DND-41 (cell line): ENCODE measurements at regions not wholly inside any gene's neighbourhood (a gene's known extent, or its start where the extent isn't known, plus 50 kb on each side); places are given as distances from the start of the nearest gene placed in this dataset.

Experiments
- ATAC-seq: fragments of 200-7000 bp; cut with Tn5 transposase; 3 replicates; pipeline ENCODE4 v1.9.1; 2021; ENCODE audit warnings: low read depth; ENCODE audit not compliant: insufficient read depth
- DNase-seq: peaks from one replicate; pipeline ENCODE4 v3.0.0-alpha.2; 2020
- H2AFZ ChIP-seq: 2 replicates; pipeline ENCODE4 v1.6.0; 2012; ENCODE audit warnings: low read depth, low read length
- H3K27ac ChIP-seq: 2 replicates; pipeline ENCODE4 v1.5.1; 2012; ENCODE audit warnings: low read length, inconsistent platforms
- H3K27me3 ChIP-seq: fragments of 200-600 bp; sonication (generic); 2 replicates; pipeline ENCODE4 v1.6.0; 2012; ENCODE audit warnings: low read length, mild to moderate bottlenecking, inconsistent platforms; ENCODE audit not compliant: insufficient read depth, poor library complexity
- H3K36me3 ChIP-seq: 2 replicates; pipeline ENCODE4 v1.5.1; 2012; ENCODE audit warnings: low read length, inconsistent platforms; ENCODE audit not compliant: insufficient read depth
- H3K4me1 ChIP-seq: 2 replicates; pipeline ENCODE4 v1.5.1; 2012; ENCODE audit warnings: mild to moderate bottlenecking, low read length; ENCODE audit not compliant: insufficient read depth
- H3K4me2 ChIP-seq: 2 replicates; pipeline ENCODE4 v1.6.0; 2012; ENCODE audit warnings: mild to moderate bottlenecking, moderate library complexity, low read length, inconsistent platforms; ENCODE audit not compliant: insufficient read depth
- H3K4me3 ChIP-seq, 2 experiments: fragments of 200-600 bp in 1 of 2; shearing (Covaris generic) in 1 of 2; 2 replicates each; pipeline ENCODE4 v1.5.1; 2012 to 2016; ENCODE audit warnings: inconsistent platforms in 2 of 2, low read length in 2 of 2, mild to moderate bottlenecking in 2 of 2, low read depth in 1 of 2, moderate library complexity in 1 of 2
- H3K79me2 ChIP-seq: 2 replicates; pipeline ENCODE4 v1.6.0; 2012; ENCODE audit warnings: low read length, inconsistent platforms; ENCODE audit not compliant: insufficient read depth
- H3K9ac ChIP-seq: 2 replicates; pipeline ENCODE4 v1.6.0; 2012; ENCODE audit warnings: low read depth, mild to moderate bottlenecking, inconsistent platforms, low read length, moderate library complexity
- H3K9me3 ChIP-seq: 2 replicates; pipeline ENCODE4 v1.5.1; 2012; ENCODE audit warnings: low read length, moderate library complexity, mild to moderate bottlenecking, inconsistent platforms; ENCODE audit not compliant: insufficient read depth, severe bottlenecking
- H4K20me1 ChIP-seq: 2 replicates; pipeline ENCODE4 v1.6.0; 2012; ENCODE audit warnings: low read length; ENCODE audit not compliant: insufficient read depth
- CTCF ChIP-seq: IDR thresholded peaks from 2 replicates; pipeline ENCODE4 v1.5.1; 2012; ENCODE audit warnings: borderline replicate concordance, low read length, moderate library complexity, mild to moderate bottlenecking; ENCODE audit not compliant: poor library complexity, severe bottlenecking; ENCODE audit errors: extremely low read depth
- EZH2 ChIP-seq: IDR thresholded peaks from 3 replicates; pipeline ENCODE4 v1.6.1; 2012; ENCODE audit warnings: borderline replicate concordance, low read depth, mild to moderate bottlenecking, moderate library complexity, low read length, inconsistent platforms; ENCODE audit not compliant: severe bottlenecking

DNA sequence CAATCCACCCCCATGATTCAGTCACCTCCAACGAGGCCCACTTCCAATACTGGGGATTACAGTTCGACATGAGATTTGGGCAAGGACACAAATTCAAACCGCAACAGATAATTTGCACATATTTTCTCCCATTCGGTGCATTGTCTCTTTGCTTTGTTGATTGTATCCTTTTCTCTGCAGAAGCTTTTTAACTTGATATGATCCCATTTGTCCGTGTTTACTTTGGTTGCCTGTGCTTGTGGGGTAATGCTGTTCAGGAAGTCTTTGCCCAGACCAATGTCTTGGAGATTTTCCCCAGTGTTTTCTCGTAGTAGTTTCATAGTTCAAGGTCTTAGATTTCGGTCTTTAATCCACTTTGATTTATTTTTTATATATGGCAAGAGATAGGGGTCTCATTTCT is 330.8 kb upstream of the SPRY2 start:
- Histone ChIP-seq H3K4me2 (no peak overlapping the region), H3K4me1 (no peaks in the 10 kb centered on the region), H3K9me3 (no peaks in the 10 kb centered on the region), H3K36me3 (no peaks in the 10 kb centered on the region), H3K27me3 (no peaks in the 10 kb centered on the region), H3K4me3 (no peak overlapping the region), H3K79me2 (no peaks in the 10 kb centered on the region), H4K20me1 (no peaks in the 10 kb centered on the region), H2AFZ (no peak overlapping the region), H3K27ac (no peak overlapping the region), H3K9ac (no peak overlapping the region)
- TF ChIP-seq CTCF (no peak), EZH2 (no peak)
- no peak for DNase-seq
- no peak for ATAC-seq

DNA sequence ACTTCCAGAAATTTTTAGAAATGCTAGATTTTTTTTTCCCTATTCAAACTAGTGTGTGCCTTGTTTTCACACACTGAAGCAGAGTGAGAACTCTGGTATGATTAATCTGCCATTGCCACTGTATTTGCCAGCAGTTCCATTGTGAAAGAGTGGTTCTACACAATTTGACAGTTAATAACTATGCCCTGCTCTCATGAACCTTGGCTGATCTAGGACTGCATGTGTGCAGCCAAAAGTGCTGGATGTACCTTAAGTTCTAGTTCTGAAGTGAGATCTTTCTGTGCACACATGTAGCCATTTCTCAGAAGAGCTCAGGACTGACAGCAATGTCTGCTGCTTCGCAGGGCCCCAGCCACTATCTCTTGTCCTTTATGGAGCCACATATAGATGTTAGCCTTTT is 328.2 kb upstream of the SPRY2 start:
- no peak overlapping the region for H2AFZ ChIP-seq

GRCh38 chr13:80668452-80668851 is 327.5 kb upstream of the SPRY2 start:
- H3K27me3 ChIP-seq = no peaks in the 10 kb centered on the region
- DNase-seq (no peak), ATAC-seq (no peak)
- H4K20me1 ChIP-seq = no peaks in the 10 kb centered on the region
- H3K4me3 ChIP-seq = no peak overlapping the region
- no peaks in the 10 kb centered on the region for H3K79me2 ChIP-seq
- no peak overlapping the region for H3K4me2 ChIP-seq
- no peaks in the 10 kb centered on the region for H3K36me3 ChIP-seq
- H3K27ac ChIP-seq = no peak overlapping the region
- TF ChIP-seq CTCF (no peak), EZH2 (no peak)
- H3K9me3 ChIP-seq = no peaks in the 10 kb centered on the region
- no peak overlapping the region for H3K9ac ChIP-seq
- no peaks in the 10 kb centered on the region for H3K4me1 ChIP-seq
- H2AFZ ChIP-seq = no peak overlapping the region

More for the DNA sequence above, 328.2 kb upstream of the SPRY2 start:
- DNase-seq (no peak), ATAC-seq (no peak)
- H3K4me2 ChIP-seq = no peak overlapping the region
- H3K27me3 ChIP-seq = no peaks in the 10 kb centered on the region
- no peak overlapping the region for H3K27ac ChIP-seq
- H3K36me3 ChIP-seq = no peaks in the 10 kb centered on the region
- H3K4me1 ChIP-seq = no peaks in the 10 kb centered on the region
- no peaks in the 10 kb centered on the region for H3K79me2 ChIP-seq
- no peaks in the 10 kb centered on the region for H3K9me3 ChIP-seq
- H3K4me3 ChIP-seq = no peak overlapping the region
- TF ChIP-seq CTCF (no peak), EZH2 (no peak)
- no peak overlapping the region for H3K9ac ChIP-seq
- H4K20me1 ChIP-seq = no peaks in the 10 kb centered on the region

DNA sequence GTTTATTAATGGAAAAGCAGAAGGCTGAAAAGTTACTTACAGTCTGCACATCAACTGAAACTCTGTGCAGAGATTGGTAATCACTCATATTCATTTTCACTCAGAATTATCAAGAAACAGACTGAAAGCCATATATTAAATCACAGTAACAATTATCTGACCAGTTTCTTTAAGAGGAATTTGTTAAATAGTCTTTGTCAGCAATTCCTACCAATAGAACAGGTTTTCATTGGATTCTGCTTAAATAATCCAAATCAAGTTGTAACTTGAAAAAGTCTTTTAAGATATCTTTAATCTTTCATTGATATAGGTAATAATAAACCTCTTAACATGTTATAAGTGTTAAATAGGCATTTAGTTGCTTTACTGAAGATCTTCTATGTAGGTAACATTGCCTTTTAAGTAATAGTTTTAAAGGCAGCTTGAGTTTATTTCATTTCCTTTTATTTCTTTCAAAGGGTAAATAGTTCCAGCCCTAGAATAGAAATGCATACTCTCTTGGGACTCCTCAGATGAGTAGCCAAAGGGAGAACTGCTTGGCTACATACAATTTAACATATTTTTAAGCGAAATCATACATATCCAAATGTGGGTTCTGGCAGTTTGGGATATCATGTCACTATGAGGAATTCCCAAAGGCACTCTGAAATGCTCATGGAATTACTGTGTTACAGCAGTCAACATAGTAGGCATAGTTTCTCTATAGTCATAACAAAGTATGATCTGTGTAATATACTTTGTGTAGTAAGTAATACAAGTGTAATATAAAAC is 326.0 kb upstream of the SPRY2 start:
- no peak for ATAC-seq
- H4K20me1 ChIP-seq = no peaks in the 10 kb centered on the region

More for the DNA sequence above, 326.0 kb upstream of the SPRY2 start:
- Histone ChIP-seq H3K4me2 (no peak overlapping the region), H3K27me3 (no peaks in the 10 kb centered on the region), H3K36me3 (no peaks in the 10 kb centered on the region), H3K4me3 (no peak overlapping the region), H3K9ac (no peak overlapping the region), H3K79me2 (no peaks in the 10 kb centered on the region), H3K27ac (no peak overlapping the region), H2AFZ (no peak overlapping the region), H3K4me1 (no peaks in the 10 kb centered on the region), H3K9me3 (no peaks in the 10 kb centered on the region)
- TF ChIP-seq EZH2 (no peak), CTCF (no peak)
- DNase-seq = no peak
